Natural killer cell treated with Interleukin-12 subunit alpha and Interleukin-12 subunit beta and Interleukin-15 and Interleukin-18, amount 100 ng/mL, for 72 hours (primary cell): ENCODE measurements at regions not wholly inside any gene's neighbourhood (a gene's known extent, or its start where the extent isn't known, plus 50 kb on each side); places are given as distances from the start of the nearest gene placed in this dataset.

ENCODE experiments used
- ATAC-seq, 2 donors: fragments of 150-1000 bp; cut with Tn5 transposase in 1 of 2; sonication (Bioruptor Pico), chemical (Tn5 transposase) in 1 of 2; 2 replicates each; pipeline ENCODE4 v1.10.0; 2021
- DNase-seq: peaks from one replicate; pipeline ENCODE4 v3.0.0; 2022; ENCODE audit warnings: low spot score
- H3K27ac Mint-ChIP-seq, 2 donors: 1 replicate in 1 of 2; 2 replicates in 1 of 2; pipeline ENCODE4 v1.8.0; 2022; ENCODE audit warnings: mixed read lengths in 2 of 2, mild to moderate bottlenecking in 1 of 2, moderate library complexity in 1 of 2
- H3K27me3 Mint-ChIP-seq, 2 donors: 1 replicate in 1 of 2; 2 replicates in 1 of 2; pipeline ENCODE4 v1.8.0; 2022; ENCODE audit warnings: mixed read lengths in 2 of 2
- H3K36me3 Mint-ChIP-seq: one replicate; pipeline ENCODE4 v1.8.0; 2022; ENCODE audit warnings: mixed read lengths
- H3K4me1 Mint-ChIP-seq, 2 donors: 1 replicate in 1 of 2; 2 replicates in 1 of 2; pipeline ENCODE4 v1.8.0; 2022; ENCODE audit warnings: low read depth in 2 of 2, mixed read lengths in 2 of 2, mild to moderate bottlenecking in 1 of 2
- H3K4me3 Mint-ChIP-seq: one replicate; pipeline ENCODE4 v1.8.0; 2022; ENCODE audit warnings: mixed read lengths
- H3K9me3 Mint-ChIP-seq: 2 replicates; pipeline ENCODE4 v1.8.0; 2022; ENCODE audit warnings: mixed read lengths

DNA sequence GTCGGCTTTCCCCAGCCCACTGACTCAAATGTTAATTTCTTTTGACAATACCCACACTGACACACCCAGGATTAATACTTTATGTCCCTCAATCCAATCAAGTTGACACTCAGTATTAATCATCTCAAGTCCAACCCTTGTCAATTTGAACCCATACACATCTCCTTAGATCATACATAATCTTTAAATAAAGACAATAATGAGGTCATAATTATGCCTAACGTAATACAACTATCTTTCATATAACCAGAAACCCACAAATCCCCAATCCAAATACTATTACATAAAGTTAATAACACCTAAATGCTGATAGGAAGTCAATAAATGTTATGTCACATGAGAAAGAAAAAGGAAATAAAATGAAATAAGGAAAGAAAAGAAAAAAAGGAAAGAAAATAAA, 934.2 kb downstream of the CDH9 start:
- Mint-ChIP-seq H3K36me3 (peaks cover 9% of the 10 kb centered on the region), H3K9me3 (peaks cover 26% of the 10 kb centered on the region), H3K4me1 (no peaks in the 10 kb centered on the region), H3K27me3 (no peaks in the 10 kb centered on the region), H3K27ac (no peak overlapping the region), H3K4me3 (no peak overlapping the region)
- no peak for ATAC-seq
- no peak for DNase-seq

GRCh38 chr5:26060212-26060611, 978.2 kb downstream of the CDH9 start:
- H3K36me3 Mint-ChIP-seq: peaks cover 4% of the 10 kb centered on the region
- H3K27me3 Mint-ChIP-seq: no peaks in the 10 kb centered on the region
- no peak overlapping the region for H3K27ac Mint-ChIP-seq

DNA sequence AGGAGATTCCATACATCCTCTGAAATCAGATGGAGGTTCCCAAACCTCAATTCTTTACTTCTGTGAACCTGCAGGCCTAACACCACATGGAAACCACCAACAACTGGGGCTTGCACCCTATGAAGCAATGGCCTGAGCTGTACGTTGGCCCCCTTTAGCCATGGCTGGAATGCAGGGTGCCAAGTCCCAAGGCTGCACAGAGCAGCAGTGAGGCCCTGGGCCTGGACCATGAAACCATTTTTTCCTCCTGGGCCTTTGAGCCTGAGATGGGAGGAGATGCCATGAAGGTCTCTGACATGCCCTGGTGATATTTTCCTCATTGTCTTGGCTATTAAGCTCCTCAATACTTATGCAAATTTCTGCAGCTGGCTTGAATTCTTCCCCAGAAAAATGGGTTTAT, 983.8 kb downstream of the CDH9 start:
- DNase-seq: no peak
- Mint-ChIP-seq H3K4me3 (no peak overlapping the region), H3K27me3 (no peaks in the 10 kb centered on the region), H3K4me1 (no peaks in the 10 kb centered on the region), H3K27ac (no peak overlapping the region), H3K9me3 (peaks cover 35% of the 10 kb centered on the region), H3K36me3 (peaks cover 6% of the 10 kb centered on the region)
- no peak for ATAC-seq

More at GRCh38 chr5:26060212-26060611, 978.2 kb downstream of the CDH9 start:
- H3K9me3 Mint-ChIP-seq: peaks cover 26% of the 10 kb centered on the region
- DNase-seq: no peak
- H3K4me1 Mint-ChIP-seq: no peaks in the 10 kb centered on the region
- no peak overlapping the region for H3K4me3 Mint-ChIP-seq
- no peak for ATAC-seq

DNA sequence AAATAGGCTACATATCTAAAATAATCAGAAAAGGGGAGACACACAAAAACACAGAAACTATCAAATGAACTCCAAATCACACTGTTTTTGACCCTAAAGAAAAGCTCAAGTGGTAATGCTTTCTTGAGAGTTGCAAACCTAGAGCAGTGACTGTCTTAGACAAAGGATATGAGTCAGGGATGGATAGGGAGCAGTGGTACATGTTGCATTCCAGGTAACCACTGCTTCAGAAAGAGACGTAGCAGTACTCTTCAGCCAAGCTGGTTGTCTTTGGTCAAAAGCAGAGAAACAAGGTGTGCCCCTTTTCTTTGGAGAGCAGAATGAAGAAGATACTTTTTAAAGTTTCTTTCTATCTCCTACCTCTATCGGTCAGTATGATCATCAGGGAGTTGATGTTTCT, 1003.6 kb downstream of the CDH9 start:
- DNase-seq (no peak), ATAC-seq (no peak)
- peaks cover 16% of the 10 kb centered on the region for H3K9me3 Mint-ChIP-seq
- H3K4me1 Mint-ChIP-seq: no peaks in the 10 kb centered on the region
- no peak overlapping the region for H3K4me3 Mint-ChIP-seq
- H3K36me3 Mint-ChIP-seq: peaks cover 5% of the 10 kb centered on the region
- no peak overlapping the region for H3K27ac Mint-ChIP-seq
- H3K27me3 Mint-ChIP-seq: no peaks in the 10 kb centered on the region

- H3K4me3 Mint-ChIP-seq: no peak overlapping the region
- H3K36me3 Mint-ChIP-seq: no peaks in the 10 kb centered on the region
- no peaks in the 10 kb centered on the region for H3K4me1 Mint-ChIP-seq
- H3K9me3 Mint-ChIP-seq: peaks cover 7% of the 10 kb centered on the region
- H3K27ac Mint-ChIP-seq: no peak overlapping the region
- H3K27me3 Mint-ChIP-seq: no peaks in the 10 kb centered on the region
- DNase-seq (no peak), ATAC-seq (no peak)
Measured at GRCh38 chr5:26031481-26031880, 1006.9 kb downstream of the CDH9 start.

DNA sequence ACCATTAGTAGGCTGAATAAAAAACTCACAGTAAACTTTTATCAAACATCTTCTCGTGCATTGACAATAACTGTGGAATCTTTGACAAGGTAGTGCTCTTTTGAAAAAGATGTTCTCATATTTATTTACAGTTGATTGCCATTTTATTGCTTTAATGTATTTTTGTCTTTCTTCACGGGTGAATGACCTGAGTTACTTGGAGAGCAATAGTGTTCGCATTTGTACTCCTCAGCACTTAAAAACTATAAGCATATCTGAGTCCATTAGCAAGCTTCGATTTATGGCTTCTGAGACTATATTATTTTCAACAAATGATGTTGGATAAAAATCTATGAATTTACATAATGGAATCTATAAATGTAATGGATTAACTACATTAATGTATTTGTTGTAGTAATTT, 1012.3 kb downstream of the CDH9 start:
- ATAC-seq: no peak
- H3K27me3 Mint-ChIP-seq: no peaks in the 10 kb centered on the region
- H3K27ac Mint-ChIP-seq: no peak overlapping the region
- H3K4me1 Mint-ChIP-seq: no peaks in the 10 kb centered on the region
- peaks cover 7% of the 10 kb centered on the region for H3K9me3 Mint-ChIP-seq
- no peaks in the 10 kb centered on the region for H3K36me3 Mint-ChIP-seq
- no peak for DNase-seq
- H3K4me3 Mint-ChIP-seq: no peak overlapping the region

DNA sequence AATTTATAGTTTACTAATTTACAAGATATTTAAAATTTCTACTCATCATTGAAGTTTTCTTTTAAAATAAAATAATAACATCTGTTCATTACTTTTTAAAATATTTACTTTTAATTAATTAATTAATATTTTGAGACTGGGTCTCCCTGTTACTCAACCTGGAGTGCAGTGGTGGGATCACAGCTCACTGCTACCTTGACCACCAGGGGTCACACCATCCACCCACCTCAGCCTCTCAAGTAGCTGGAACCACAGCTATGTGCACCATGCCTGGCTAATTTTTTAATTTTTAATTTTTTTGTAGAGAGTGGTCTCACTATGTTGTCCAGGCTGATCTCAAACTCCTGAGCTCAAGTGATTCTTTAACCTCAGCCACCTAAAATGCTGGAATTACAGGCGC, 1013.6 kb downstream of the CDH9 start:
- Mint-ChIP-seq H3K27ac (no peak overlapping the region), H3K4me1 (no peaks in the 10 kb centered on the region), H3K4me3 (no peak overlapping the region), H3K27me3 (no peaks in the 10 kb centered on the region), H3K36me3 (no peaks in the 10 kb centered on the region), H3K9me3 (peaks cover 4% of the 10 kb centered on the region)
- ATAC-seq (no peak), DNase-seq (no peak)

DNA sequence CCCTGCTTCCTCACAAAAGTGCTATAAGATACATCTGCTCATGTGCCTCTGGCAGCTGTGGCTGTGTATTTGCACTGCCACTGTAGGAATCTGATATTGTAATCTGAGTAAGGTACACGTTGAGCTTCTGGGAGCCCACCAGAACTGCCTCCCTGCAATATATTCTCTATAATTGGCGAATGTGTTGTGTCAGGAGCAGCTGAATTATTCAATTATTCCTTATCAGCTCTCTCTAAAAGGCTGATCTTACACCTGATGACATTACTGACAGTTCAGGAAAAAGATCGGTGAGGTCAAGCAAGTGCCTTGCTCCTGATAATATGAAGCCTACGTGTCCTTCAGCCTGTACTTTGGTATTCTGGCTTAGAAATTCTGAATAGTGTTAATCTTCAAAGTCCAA, 1015.0 kb downstream of the CDH9 start:
- H3K27me3 Mint-ChIP-seq: no peaks in the 10 kb centered on the region
- peaks cover 4% of the 10 kb centered on the region for H3K9me3 Mint-ChIP-seq
- ATAC-seq (no peak), DNase-seq (no peak)
- H3K27ac Mint-ChIP-seq: no peak overlapping the region
- H3K36me3 Mint-ChIP-seq: no peaks in the 10 kb centered on the region
- H3K4me1 Mint-ChIP-seq: no peaks in the 10 kb centered on the region
- no peak overlapping the region for H3K4me3 Mint-ChIP-seq

DNA sequence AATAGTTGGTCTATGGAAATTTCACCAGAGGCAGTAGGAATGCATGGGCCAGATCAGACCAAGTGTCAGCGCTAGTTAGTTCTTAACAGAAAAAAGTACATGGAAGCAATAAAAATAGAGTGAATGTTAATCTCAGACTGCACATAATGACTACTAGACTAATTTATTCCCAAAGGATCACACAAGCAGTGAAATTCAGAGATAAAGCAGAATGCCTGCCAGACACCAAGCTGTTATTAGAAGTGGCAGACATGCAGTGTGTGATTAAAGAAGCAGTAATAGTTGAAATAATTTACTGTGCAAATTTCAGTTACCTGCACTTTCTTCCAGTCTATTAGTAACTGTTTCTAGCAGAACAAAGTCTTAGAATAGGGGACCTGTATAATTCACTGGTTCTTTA, 1024.2 kb downstream of the CDH9 start:
- H3K4me1 Mint-ChIP-seq: no peaks in the 10 kb centered on the region
- no peak overlapping the region for H3K4me3 Mint-ChIP-seq
- no peaks in the 10 kb centered on the region for H3K27me3 Mint-ChIP-seq

GRCh38 chr5:26012078-26012477, 1026.3 kb downstream of the CDH9 start:
- no peak for ATAC-seq
- H3K9me3 Mint-ChIP-seq: peaks cover 11% of the 10 kb centered on the region
- H3K4me1 Mint-ChIP-seq: no peaks in the 10 kb centered on the region
- H3K4me3 Mint-ChIP-seq: no peak overlapping the region
- no peak for DNase-seq
- no peak overlapping the region for H3K27ac Mint-ChIP-seq
- peaks cover under 1% of the 10 kb centered on the region for H3K36me3 Mint-ChIP-seq
- H3K27me3 Mint-ChIP-seq: no peaks in the 10 kb centered on the region

More for the DNA sequence above, 1024.2 kb downstream of the CDH9 start:
- Mint-ChIP-seq H3K27ac (no peak overlapping the region), H3K36me3 (no peaks in the 10 kb centered on the region), H3K9me3 (peaks cover 7% of the 10 kb centered on the region)
- ATAC-seq: no peak
- no peak for DNase-seq

- Mint-ChIP-seq H3K27me3 (no peaks in the 10 kb centered on the region), H3K4me3 (no peak overlapping the region), H3K27ac (no peak overlapping the region), H3K9me3 (peaks cover 16% of the 10 kb centered on the region), H3K4me1 (no peaks in the 10 kb centered on the region), H3K36me3 (peaks cover 5% of the 10 kb centered on the region)
- no peak for ATAC-seq
- DNase-seq: no peak
Measured at GRCh38 chr5:26009742-26010141, 1028.6 kb downstream of the CDH9 start.

GRCh38 chr5:26003966-26004365, 1034.4 kb downstream of the CDH9 start:
- peaks cover 5% of the 10 kb centered on the region for H3K36me3 Mint-ChIP-seq
- DNase-seq (no peak), ATAC-seq (no peak)
- H3K4me3 Mint-ChIP-seq: no peak overlapping the region
- H3K27ac Mint-ChIP-seq: no peak overlapping the region
- peaks cover 21% of the 10 kb centered on the region for H3K9me3 Mint-ChIP-seq
- H3K27me3 Mint-ChIP-seq: no peaks in the 10 kb centered on the region
- H3K4me1 Mint-ChIP-seq: no peaks in the 10 kb centered on the region

DNA sequence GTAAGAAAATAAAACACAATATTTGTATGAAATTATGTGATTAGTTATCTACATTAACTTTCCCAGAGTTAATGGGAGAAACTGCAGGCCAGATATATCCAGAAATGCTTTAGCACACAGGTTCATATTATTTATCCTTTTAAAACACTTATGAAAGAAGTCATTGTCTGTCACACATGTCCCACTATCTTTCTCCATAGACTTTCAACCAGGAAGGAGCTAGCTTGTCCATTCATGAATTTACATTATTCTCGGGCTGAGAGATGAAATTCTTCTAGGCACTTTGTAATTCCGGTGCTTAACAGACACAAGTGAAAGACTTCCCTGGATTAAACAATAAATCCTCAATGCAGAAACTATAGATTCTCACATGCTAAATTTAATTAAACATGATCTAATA, 1043.2 kb downstream of the CDH9 start:
- DNase-seq: no peak
- ATAC-seq: no peak
- peaks cover 4% of the 10 kb centered on the region for H3K9me3 Mint-ChIP-seq
- H3K27me3 Mint-ChIP-seq: no peaks in the 10 kb centered on the region
- no peaks in the 10 kb centered on the region for H3K4me1 Mint-ChIP-seq
- no peak overlapping the region for H3K27ac Mint-ChIP-seq
- no peak overlapping the region for H3K4me3 Mint-ChIP-seq
- no peaks in the 10 kb centered on the region for H3K36me3 Mint-ChIP-seq

DNA sequence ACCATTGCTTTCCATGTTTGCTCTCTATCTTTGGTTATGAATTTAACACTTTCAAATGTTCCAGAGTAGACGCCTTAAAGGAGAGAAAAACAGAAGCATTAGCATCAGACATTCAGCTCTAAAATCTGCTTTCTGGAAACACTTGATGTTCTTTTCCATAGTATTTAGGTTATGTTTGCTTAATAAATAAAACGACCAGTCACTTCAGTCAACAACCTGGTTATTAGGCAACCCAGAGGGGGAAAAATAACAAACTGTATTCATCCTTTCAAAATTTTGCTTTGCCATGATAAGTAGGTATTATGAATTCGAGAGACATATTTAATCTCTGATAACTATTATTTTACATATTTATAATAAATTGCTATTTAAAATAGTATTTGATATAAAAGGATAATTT, 1044.7 kb downstream of the CDH9 start:
- H3K27me3 Mint-ChIP-seq: no peaks in the 10 kb centered on the region
- no peak overlapping the region for H3K27ac Mint-ChIP-seq
- ATAC-seq: no peak
- H3K9me3 Mint-ChIP-seq: peaks cover 7% of the 10 kb centered on the region
- H3K4me3 Mint-ChIP-seq: no peak overlapping the region
- H3K4me1 Mint-ChIP-seq: no peaks in the 10 kb centered on the region
- no peaks in the 10 kb centered on the region for H3K36me3 Mint-ChIP-seq
- DNase-seq: no peak

GRCh38 chr5:25991639-25992038, 1046.7 kb downstream of the CDH9 start:
- no peak overlapping the region for H3K27ac Mint-ChIP-seq
- H3K4me1 Mint-ChIP-seq: no peaks in the 10 kb centered on the region
- no peak for DNase-seq
- no peaks in the 10 kb centered on the region for H3K27me3 Mint-ChIP-seq
- H3K9me3 Mint-ChIP-seq: peaks cover 10% of the 10 kb centered on the region
- H3K4me3 Mint-ChIP-seq: no peak overlapping the region
- no peak for ATAC-seq
- H3K36me3 Mint-ChIP-seq: no peaks in the 10 kb centered on the region
